ENCODE measurements at regions not wholly inside any gene's neighbourhood (a gene's known extent, or its start where the extent isn't known, plus 50 kb on each side); places are given as distances from the start of the nearest gene placed in this dataset.

- TF ChIP-seq, protein P1, sequence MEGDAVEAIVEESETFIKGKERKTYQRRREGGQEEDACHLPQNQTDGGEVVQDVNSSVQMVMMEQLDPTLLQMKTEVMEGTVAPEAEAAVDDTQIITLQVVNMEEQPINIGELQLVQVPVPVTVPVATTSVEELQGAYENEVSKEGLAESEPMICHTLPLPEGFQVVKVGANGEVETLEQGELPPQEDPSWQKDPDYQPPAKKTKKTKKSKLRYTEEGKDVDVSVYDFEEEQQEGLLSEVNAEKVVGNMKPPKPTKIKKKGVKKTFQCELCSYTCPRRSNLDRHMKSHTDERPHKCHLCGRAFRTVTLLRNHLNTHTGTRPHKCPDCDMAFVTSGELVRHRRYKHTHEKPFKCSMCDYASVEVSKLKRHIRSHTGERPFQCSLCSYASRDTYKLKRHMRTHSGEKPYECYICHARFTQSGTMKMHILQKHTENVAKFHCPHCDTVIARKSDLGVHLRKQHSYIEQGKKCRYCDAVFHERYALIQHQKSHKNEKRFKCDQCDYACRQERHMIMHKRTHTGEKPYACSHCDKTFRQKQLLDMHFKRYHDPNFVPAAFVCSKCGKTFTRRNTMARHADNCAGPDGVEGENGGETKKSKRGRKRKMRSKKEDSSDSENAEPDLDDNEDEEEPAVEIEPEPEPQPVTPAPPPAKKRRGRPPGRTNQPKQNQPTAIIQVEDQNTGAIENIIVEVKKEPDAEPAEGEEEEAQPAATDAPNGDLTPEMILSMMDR (IDR thresholded peaks at IDR 0.05; ENCODE audit: low read depth, low read length): no peak
- no peak for TF ChIP-seq POLR2A (IDR thresholded peaks at IDR 0.05; ENCODE audit: extremely low read depth, insufficient read length)
- no peak for TF ChIP-seq MYC (IDR thresholded peaks at IDR 0.05; ENCODE audit: low read depth, low read length)
- no peak for TF ChIP-seq MAX (IDR thresholded peaks at IDR 0.05; ENCODE audit: low read depth, low read length)
Measured at GRCh38 chr12:125836647-125837046, 771.4 kb downstream of the AACS start.
